SJCRH30 (cell line): ENCODE measurements at regions not wholly inside any gene's neighbourhood (a gene's known extent, or its start where the extent isn't known, plus 50 kb on each side); places are given as distances from the start of the nearest gene placed in this dataset.

ENCODE experiments used
- DNase-seq, 2 experiments: peaks; one replicate each; pipeline ENCODE4 v3.0.0-alpha.2; 2015 to 2020
- H3K27ac ChIP-seq: fragments of 250-450 bp; sonication (Bioruptor Pico); 2 replicates; pipeline ENCODE4 v1.5.1; 2020; ENCODE audit warnings: mild to moderate bottlenecking, moderate library complexity
- H3K27me3 ChIP-seq: fragments of 250-450 bp; sonication (Bioruptor Pico); 2 replicates; pipeline ENCODE4 v1.5.1; 2020; ENCODE audit warnings: mild to moderate bottlenecking, moderate library complexity
- H3K36me3 ChIP-seq: fragments of 250-450 bp; sonication (Bioruptor Pico); 2 replicates; pipeline ENCODE4 v1.5.1; 2020; ENCODE audit warnings: mild to moderate bottlenecking, moderate library complexity
- H3K4me1 ChIP-seq: fragments of 250-450 bp; sonication (Bioruptor Pico); 2 replicates; pipeline ENCODE4 v1.5.1; 2020; ENCODE audit warnings: mild to moderate bottlenecking, moderate library complexity
- H3K4me3 ChIP-seq: fragments of 250-450 bp; sonication (Bioruptor Pico); 2 replicates; pipeline ENCODE4 v1.5.1; 2020; ENCODE audit warnings: mild to moderate bottlenecking, moderate library complexity
- H3K9me3 ChIP-seq: fragments of 250-450 bp; sonication (Bioruptor Pico); replicated peaks from 2 replicates; pipeline ENCODE4 v1.5.1; 2020; ENCODE audit warnings: mild to moderate bottlenecking, moderate library complexity

DNA sequence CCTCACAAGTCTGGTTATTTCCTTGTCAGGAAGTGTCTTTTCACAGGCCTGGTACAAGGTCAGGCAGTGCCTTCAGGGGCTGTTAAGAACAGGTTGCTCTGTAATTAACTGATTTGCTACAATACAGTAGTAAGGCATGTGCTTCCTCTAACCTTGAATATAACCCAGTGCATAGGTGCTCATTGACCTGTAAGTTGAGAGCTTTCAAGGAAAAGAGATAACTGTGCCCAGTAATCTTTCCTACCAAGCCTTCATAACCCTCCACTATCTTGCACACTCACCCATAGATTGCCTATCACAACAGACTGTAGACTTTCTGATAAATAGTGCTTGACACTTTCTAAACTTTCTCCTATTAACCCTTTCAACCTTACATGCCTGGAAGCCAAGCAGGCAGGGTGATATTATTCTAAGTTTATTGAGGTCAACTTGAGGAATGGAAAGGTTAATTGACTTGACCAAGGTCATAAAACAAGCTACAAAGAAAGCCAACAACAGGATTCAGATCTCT lies 148.1 kb downstream of the PPARGC1A start:
- no peak overlapping the region for H3K27ac ChIP-seq
- DNase-seq: no peak
- no peaks in the 10 kb centered on the region for H3K27me3 ChIP-seq
- H3K4me3 ChIP-seq: no peak overlapping the region
- no peaks in the 10 kb centered on the region for H3K9me3 ChIP-seq
- H3K36me3 ChIP-seq: no peaks in the 10 kb centered on the region
- no peaks in the 10 kb centered on the region for H3K4me1 ChIP-seq

- DNase-seq: no peak
- no peaks in the 10 kb centered on the region for H3K4me1 ChIP-seq
- no peaks in the 10 kb centered on the region; the same call in 1 of the 2 replicates for H3K27me3 ChIP-seq
These were observed 152.3 kb downstream of the PPARGC1A start for GRCh38 chr4:23737571-23737970.

DNA sequence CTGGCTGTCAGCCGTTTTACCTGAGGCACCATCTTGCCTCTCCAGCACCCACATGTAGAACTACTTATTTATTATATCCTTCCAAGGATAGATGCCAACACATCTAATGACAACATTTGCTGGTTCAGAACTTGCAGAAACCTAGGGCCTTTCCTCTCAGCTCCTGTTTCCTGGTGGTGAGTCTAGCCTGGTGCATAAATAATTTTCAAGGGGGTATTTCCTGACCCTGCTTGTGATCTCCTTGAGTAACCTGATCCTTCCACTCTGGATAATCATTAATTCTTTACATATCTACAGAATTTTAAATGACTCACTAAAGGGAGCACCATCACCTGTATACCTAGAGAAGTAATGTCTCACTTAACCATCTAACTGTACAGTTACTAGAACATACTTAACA lies 153.4 kb downstream of the PPARGC1A start:
- Histone ChIP-seq H3K4me1 (no peaks in the 10 kb centered on the region), H3K4me3 (no peak overlapping the region), H3K27me3 (no peaks in the 10 kb centered on the region; the same call in 1 of the 2 replicates), H3K36me3 (no peaks in the 10 kb centered on the region), H3K27ac (no peak overlapping the region), H3K9me3 (no peaks in the 10 kb centered on the region)
- DNase-seq: no peak

More at GRCh38 chr4:23737571-23737970, 152.3 kb downstream of the PPARGC1A start:
- Histone ChIP-seq H3K9me3 (no peaks in the 10 kb centered on the region), H3K4me3 (no peak overlapping the region), H3K27ac (no peak overlapping the region), H3K36me3 (no peaks in the 10 kb centered on the region)

GRCh38 chr4:23734000-23734399 lies 155.8 kb downstream of the PPARGC1A start:
- Histone ChIP-seq H3K27me3 (no peaks in the 10 kb centered on the region; the same call in 1 of the 2 replicates), H3K9me3 (no peaks in the 10 kb centered on the region), H3K27ac (no peak overlapping the region), H3K36me3 (no peaks in the 10 kb centered on the region), H3K4me3 (no peak overlapping the region), H3K4me1 (no peaks in the 10 kb centered on the region)
- no peak for DNase-seq

DNA sequence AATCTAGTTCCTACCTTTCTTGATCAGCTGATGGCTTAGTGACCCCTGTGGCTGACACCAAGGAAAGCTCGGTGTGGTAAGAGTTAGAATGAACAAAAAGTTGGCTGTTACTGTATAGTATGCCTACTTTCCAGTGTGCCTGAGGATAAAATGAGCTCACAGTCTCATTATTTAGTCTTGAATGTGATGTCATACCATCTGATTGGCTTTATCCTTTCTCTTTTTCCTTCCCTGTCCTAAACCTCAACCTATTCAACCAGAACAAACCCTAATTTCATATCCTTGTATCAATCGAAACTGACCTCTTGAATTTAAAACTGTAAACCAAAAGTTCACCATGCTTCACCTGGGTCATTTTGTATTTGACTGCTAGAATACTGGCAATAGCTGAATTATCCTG lies 156.4 kb downstream of the PPARGC1A start:
- Histone ChIP-seq H3K36me3 (no peaks in the 10 kb centered on the region), H3K9me3 (no peaks in the 10 kb centered on the region), H3K4me1 (no peaks in the 10 kb centered on the region), H3K4me3 (no peak overlapping the region), H3K27ac (no peak overlapping the region), H3K27me3 (no peaks in the 10 kb centered on the region; the same call in 1 of the 2 replicates)
- no peak for DNase-seq

GRCh38 chr4:23730998-23731397 lies 158.8 kb downstream of the PPARGC1A start:
- no peaks in the 10 kb centered on the region for H3K9me3 ChIP-seq
- no peaks in the 10 kb centered on the region for H3K4me1 ChIP-seq
- no peaks in the 10 kb centered on the region for H3K36me3 ChIP-seq
- DNase-seq: no peak
- H3K27me3 ChIP-seq: no peaks in the 10 kb centered on the region; the same call in 1 of the 2 replicates
- no peak overlapping the region for H3K4me3 ChIP-seq
- H3K27ac ChIP-seq: no peak overlapping the region

GRCh38 chr4:23728971-23729370 lies 160.9 kb downstream of the PPARGC1A start:
- H3K27ac ChIP-seq: no peak overlapping the region
- H3K9me3 ChIP-seq: no peaks in the 10 kb centered on the region
- H3K27me3 ChIP-seq: no peaks in the 10 kb centered on the region; the same call in 1 of the 2 replicates
- no peak for DNase-seq
- H3K36me3 ChIP-seq: no peaks in the 10 kb centered on the region
- no peaks in the 10 kb centered on the region for H3K4me1 ChIP-seq
- no peak overlapping the region for H3K4me3 ChIP-seq

DNA sequence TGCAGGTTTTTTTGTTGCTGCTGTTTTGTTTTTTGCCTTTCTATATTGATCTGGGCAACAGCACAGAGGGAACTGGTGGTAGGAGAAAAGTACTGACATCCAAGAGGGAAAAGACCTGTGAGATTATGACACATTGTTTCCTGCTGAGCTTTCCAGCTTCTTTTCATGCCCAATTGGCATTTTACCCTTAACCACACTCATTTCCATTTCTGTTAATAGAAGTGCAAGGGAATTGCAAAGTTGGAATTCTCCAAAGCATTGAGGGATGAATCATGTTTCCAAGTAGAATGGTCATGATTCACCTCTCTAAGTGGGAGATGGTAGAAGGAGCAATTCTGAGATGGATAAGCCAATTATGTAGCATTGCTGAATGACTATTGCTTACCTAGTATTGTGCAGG lies 161.5 kb downstream of the PPARGC1A start:
- no peaks in the 10 kb centered on the region for H3K27me3 ChIP-seq
- no peaks in the 10 kb centered on the region for H3K4me1 ChIP-seq
- H3K36me3 ChIP-seq: no peaks in the 10 kb centered on the region
- no peaks in the 10 kb centered on the region for H3K9me3 ChIP-seq
- no peak overlapping the region for H3K27ac ChIP-seq
- DNase-seq: no peak
- H3K4me3 ChIP-seq: no peak overlapping the region

GRCh38 chr4:23720556-23720955 lies 169.3 kb downstream of the PPARGC1A start:
- no peak for DNase-seq

DNA sequence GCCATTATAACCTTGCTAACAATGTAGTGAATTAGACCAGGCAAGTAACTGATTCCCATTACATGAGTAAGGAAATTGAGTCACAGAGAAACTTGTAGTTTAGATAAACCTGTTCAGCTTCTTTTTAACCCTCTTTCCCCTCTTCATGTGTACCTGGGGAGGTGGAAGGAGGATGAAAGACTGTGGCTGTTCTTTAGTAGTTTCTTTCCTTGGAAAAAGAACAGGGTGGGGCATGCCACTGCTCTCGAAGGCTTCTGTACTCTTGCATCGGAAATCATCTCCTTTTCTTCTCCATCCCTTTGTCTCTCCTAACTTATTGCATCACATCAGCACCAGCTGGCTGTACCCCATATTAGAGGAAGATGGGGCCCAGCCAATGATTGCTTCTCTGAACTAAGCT lies 171.4 kb downstream of the PPARGC1A start:
- no peaks in the 10 kb centered on the region for H3K36me3 ChIP-seq
- no peak overlapping the region for H3K4me3 ChIP-seq
- no peaks in the 10 kb centered on the region for H3K27me3 ChIP-seq
- no peaks in the 10 kb centered on the region for H3K4me1 ChIP-seq
- H3K9me3 ChIP-seq: no peaks in the 10 kb centered on the region
- no peak for DNase-seq
- H3K27ac ChIP-seq: no peak overlapping the region

More at GRCh38 chr4:23720556-23720955, 169.3 kb downstream of the PPARGC1A start:
- Histone ChIP-seq H3K36me3 (no peaks in the 10 kb centered on the region), H3K9me3 (no peaks in the 10 kb centered on the region), H3K27me3 (no peaks in the 10 kb centered on the region), H3K4me3 (no peak overlapping the region), H3K27ac (no peak overlapping the region), H3K4me1 (no peaks in the 10 kb centered on the region)

DNA sequence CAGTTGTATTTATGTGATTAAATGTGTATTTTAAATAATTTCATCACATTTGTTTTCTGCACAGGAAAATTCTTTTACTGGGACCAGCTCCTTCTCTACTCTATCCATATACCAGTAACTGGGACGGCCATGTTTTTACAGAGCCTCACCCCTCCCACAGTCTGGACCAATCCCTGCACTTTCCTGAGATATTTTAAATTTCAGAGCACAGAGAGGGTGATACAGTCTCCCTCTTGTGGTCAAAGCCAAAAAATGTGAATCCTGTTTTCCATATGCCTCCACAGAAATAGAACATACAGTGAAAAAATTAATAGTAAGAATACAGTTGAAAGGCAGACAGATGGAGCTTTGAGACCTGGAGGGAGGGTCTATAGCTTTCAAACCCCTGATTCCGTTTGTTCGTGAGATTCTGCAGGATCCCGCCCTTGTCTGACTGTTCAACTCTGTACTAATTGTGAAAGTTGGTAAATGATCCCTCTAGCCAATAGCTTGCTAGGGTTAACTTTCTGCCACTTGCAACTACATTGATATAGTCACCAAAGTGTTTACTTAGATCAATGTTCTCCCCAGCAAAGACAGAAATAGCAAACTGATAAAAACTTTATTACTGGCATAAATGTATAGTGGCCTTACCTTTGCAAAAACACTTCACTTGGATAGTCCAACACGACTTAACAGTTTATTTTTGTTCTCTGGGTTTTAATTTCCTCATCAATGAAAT lies 172.2 kb downstream of the PPARGC1A start:
- Histone ChIP-seq H3K27ac (no peak overlapping the region), H3K4me1 (no peaks in the 10 kb centered on the region), H3K27me3 (no peaks in the 10 kb centered on the region), H3K36me3 (no peaks in the 10 kb centered on the region), H3K9me3 (no peaks in the 10 kb centered on the region), H3K4me3 (no peak overlapping the region)
- peak; percentile 23 to 56 for DNase-seq

GRCh38 chr4:23710298-23710697 lies 179.5 kb downstream of the PPARGC1A start:
- Histone ChIP-seq H3K9me3 (no peaks in the 10 kb centered on the region), H3K27me3 (no peaks in the 10 kb centered on the region)

DNA sequence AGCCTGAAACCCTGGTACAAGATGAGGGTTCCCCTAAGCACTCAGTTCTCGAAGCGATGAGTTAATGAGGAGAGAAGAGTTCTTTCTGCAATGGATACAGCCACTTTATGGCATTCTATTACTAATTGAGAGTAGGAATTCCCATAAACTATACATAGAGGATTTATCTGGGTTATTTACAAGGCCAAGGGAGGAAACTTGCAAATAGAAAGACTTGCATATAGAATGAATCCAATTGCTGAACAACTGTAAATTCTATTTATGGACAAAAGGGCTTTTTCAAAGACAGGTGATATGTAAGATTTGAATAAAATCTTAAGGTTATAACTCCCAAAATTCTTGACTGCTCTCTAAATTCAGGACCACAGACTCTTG lies 182.2 kb downstream of the PPARGC1A start:
- H3K4me1 ChIP-seq: no peaks in the 10 kb centered on the region

More at GRCh38 chr4:23710298-23710697, 179.5 kb downstream of the PPARGC1A start:
- Histone ChIP-seq H3K36me3 (no peaks in the 10 kb centered on the region), H3K4me3 (no peak overlapping the region), H3K4me1 (no peaks in the 10 kb centered on the region), H3K27ac (no peak overlapping the region)
- DNase-seq: no peak

DNA sequence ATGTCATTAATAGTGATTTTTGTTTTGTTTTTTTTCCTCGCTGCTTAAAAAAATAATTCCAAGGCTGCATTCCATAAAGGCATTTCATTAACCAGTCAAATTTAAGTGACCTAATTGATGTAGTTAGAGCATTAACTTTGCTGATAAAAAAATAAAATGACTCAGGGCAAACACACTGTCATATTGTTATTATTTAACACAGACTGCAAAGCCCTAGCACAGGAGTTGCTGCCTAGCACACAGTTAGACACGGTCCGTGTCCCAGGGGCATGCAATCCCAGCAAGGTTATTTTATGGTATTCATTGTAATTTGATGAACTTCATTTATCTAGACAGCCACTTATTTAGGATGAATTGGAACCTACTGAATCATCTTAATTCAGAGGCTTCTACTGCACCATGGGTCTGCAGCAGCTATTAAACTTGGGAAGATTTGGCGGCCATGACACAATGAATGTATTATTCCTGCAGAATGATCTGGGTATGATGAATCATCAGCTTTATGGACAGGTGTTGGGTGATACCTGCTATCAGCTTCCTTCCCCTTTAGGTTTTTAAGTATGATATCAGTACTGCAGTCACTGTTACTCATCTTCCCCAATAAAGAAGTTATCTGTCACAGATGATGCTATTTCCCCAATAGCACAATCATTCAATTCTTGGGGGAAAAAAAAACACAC lies 182.7 kb downstream of the PPARGC1A start:
- H3K4me3 ChIP-seq: no peak overlapping the region
- H3K4me1 ChIP-seq: no peaks in the 10 kb centered on the region
- H3K27me3 ChIP-seq: no peaks in the 10 kb centered on the region
- no peak overlapping the region for H3K27ac ChIP-seq
- no peaks in the 10 kb centered on the region for H3K36me3 ChIP-seq
- no peaks in the 10 kb centered on the region for H3K9me3 ChIP-seq
- DNase-seq: no peak

More for the DNA sequence above, 182.2 kb downstream of the PPARGC1A start:
- no peak for DNase-seq
- no peaks in the 10 kb centered on the region for H3K36me3 ChIP-seq
- no peak overlapping the region for H3K4me3 ChIP-seq
- H3K9me3 ChIP-seq: no peaks in the 10 kb centered on the region
- H3K27ac ChIP-seq: no peak overlapping the region
- no peaks in the 10 kb centered on the region for H3K27me3 ChIP-seq

- no peaks in the 10 kb centered on the region for H3K9me3 ChIP-seq
- no peak overlapping the region for H3K27ac ChIP-seq
- H3K4me1 ChIP-seq: no peaks in the 10 kb centered on the region
- DNase-seq: no peak
- H3K36me3 ChIP-seq: no peaks in the 10 kb centered on the region
- H3K4me3 ChIP-seq: no peak overlapping the region
- H3K27me3 ChIP-seq: no peaks in the 10 kb centered on the region
These were observed 189.7 kb downstream of the PPARGC1A start for GRCh38 chr4:23700197-23700596.
